C4-2B (cell line): ENCODE measurements at regions not wholly inside any gene's neighbourhood (a gene's known extent, or its start where the extent isn't known, plus 50 kb on each side); places are given as distances from the start of the nearest gene placed in this dataset.

Source experiments
- H3K27ac ChIP-seq: fragments of 450-650 bp; 2 replicates; pipeline ENCODE4 v1.5.1; 2017
- CTCF ChIP-seq: fragments of 450-650 bp; conservative IDR thresholded peaks from 2 replicates; pipeline ENCODE4 v1.5.1; 2017; ENCODE audit warnings: mild to moderate bottlenecking
- ZFX ChIP-seq: fragments of 450-650 bp; IDR thresholded peaks from 2 replicates; pipeline ENCODE4 v1.6.1; 2017

DNA sequence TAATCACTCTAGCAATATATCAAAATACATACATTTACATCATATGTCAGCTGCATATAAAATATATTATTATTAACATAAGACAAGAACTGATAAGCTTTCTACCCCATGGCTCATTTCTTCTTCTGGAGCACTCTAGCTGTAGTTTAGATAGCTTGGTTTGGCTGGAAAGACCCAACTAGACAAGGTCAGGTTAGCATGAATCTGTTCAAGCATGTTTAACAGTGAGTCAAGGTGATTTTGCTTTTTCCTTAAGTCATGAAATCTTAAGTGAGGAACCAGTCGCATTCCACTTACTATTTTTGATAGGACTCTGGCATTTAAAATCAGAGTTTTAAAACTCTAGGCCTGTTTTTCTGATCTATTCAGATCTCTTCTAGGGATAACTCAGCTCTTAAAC is 157.0 kb upstream of the PDGFD start:
- TF ChIP-seq CTCF (no peak), ZFX (no peak)

DNA sequence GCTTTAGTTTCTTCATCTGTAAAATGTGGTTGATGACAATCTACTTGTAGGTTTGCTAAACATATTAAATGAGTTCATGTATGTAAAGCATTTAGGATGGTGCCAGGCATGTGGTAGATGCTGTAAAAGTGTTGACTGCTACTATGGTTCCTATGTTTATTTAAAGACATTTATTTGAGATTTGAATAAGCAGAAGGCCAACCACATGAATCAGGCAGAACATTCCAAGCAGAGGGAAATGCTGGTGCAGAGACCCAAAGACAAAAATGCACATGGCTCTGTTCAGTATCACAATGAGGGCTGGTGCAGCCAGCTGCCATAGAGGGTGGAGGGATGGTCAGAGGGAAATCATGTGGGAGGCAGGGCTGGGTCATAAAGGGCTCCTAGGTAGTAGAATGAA is 156.2 kb upstream of the PDGFD start:
- H3K27ac ChIP-seq, result no peak overlapping the region
- TF ChIP-seq CTCF (no peak), ZFX (no peak)

More for the DNA sequence above, 157.0 kb upstream of the PDGFD start:
- no peak overlapping the region for H3K27ac ChIP-seq

DNA sequence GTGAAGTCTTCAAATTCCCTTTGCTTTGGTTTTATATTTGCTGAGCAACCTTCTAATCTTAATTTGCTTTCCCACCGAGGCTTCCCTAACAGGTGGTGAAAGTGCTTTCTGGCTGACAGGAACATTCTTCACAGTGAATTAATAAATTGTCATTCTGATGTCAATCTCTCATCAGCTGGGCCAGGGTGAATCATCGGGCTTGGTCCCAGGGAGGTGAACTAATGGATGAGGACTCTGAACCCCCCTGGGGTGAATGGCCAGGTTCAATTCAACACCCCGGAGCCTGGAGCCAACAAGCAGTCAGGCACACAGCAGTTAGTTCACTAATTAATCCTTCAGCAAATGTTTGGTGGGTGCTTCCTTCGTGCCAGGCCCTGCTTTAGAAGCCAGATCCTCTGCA is 155.4 kb upstream of the PDGFD start:
- TF ChIP-seq CTCF, result no peak

DNA sequence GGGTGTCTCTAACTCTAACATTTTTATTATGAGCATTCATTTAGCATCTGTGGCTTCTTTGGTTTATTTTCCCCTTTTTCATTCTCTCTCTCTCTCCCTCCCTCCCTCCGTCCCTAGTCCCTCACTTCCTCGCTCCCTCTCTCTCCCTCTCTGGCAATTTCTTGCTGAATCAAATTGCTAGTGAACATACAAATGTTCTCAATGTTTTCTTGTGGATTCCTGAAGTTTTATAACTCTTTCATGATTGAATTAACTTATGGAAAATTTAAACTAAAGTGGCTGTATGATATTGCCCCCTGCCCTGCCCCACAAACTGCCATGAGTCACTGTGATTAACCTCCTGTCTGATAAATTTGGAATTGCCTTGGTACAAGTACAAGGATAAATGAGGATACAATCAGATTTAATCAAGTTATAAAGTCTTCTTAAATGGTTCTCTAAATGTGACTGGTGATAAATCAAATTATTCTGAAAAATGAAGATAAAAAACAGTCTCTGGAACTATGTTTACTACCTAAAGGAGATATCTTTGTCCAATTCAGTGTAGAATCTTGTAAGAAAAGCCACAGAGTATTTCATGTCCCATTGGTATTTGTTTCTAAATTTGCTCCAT is 143.0 kb upstream of the PDGFD start:
- H3K27ac ChIP-seq, result no peak overlapping the region
- TF ChIP-seq CTCF (no peak), ZFX (no peak)

More for the DNA sequence above, 155.4 kb upstream of the PDGFD start:
- no peak overlapping the region for H3K27ac ChIP-seq

DNA sequence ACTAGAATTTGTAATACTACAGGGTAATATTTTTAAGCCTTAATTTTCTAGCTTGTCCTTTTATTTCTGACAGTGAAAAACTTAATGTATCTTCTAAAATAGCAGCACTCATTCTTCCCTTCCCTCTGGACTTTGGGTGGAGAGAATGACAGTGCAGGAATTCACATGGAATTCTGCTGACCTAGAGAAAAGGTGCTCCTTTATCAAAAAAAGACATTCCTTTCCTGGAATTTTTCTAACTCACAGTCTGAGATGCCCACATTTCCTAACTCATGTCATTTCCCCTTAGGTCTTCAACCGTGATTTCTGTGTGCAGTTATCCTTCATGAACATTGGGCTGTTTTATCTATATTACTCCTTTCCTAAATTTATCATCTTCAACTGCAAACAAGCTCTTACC is 137.8 kb upstream of the PDGFD start:
- no peak overlapping the region for H3K27ac ChIP-seq
- no peak for TF ChIP-seq CTCF
- no peak for TF ChIP-seq ZFX

GRCh38 chr11:104291646-104292045 is 127.7 kb upstream of the PDGFD start:
- TF ChIP-seq ZFX (no peak), CTCF (no peak)
- no peak overlapping the region for H3K27ac ChIP-seq

DNA sequence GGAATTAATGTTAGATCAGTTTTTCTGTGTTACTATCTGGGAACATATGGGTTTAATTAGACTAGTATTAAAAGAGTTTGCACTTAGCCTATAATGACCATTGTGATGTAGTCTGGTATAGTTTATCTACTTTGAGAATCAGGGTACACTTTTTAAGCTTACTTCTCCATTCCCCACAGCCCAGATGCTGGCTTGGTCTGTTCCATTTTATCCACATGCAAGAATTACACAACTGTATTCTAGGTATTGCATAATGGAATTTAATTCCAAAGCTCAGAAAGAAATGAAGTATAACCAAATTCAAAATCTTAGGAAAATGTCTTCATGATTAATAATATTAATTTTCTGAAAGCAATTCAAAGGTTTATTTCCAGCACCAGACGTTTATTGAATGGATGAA is 122.2 kb upstream of the PDGFD start:
- TF ChIP-seq CTCF (no peak), ZFX (no peak)
- no peak overlapping the region for H3K27ac ChIP-seq
